GM18520 (cell line): ENCODE measurements at regions not wholly inside any gene's neighbourhood (a gene's known extent, or its start where the extent isn't known, plus 50 kb on each side); places are given as distances from the start of the nearest gene placed in this dataset.

ENCODE experiments used
- ATAC-seq: cut with Tn5 transposase; IDR thresholded peaks from one replicate; pipeline ENCODE4 v1.9.1; 2021; ENCODE audit not compliant: unreplicated experiment

DNA sequence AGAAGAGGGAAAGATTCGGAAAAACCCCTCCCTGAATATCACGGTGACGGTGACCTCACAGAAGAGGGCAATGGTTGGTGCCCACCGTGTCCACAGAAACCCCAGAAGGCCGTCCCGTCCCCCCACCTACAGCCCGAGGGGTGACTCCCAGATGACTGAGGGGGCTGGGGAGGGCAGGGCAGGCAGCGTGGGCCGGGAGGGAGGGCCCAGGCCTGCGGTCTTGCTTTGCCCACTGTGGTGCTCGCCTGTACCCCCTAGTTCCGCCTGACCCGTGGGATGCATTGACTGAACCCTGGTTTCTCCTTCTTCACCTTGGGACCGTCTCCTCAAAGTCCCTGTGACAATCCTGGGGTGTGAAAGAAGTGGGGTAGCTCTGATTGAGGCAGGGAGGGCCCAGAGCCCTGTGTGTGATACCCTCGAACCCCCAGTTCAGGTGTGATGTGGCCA is 526.7 kb downstream of the BRD1 start:
- ATAC-seq = no peak

DNA sequence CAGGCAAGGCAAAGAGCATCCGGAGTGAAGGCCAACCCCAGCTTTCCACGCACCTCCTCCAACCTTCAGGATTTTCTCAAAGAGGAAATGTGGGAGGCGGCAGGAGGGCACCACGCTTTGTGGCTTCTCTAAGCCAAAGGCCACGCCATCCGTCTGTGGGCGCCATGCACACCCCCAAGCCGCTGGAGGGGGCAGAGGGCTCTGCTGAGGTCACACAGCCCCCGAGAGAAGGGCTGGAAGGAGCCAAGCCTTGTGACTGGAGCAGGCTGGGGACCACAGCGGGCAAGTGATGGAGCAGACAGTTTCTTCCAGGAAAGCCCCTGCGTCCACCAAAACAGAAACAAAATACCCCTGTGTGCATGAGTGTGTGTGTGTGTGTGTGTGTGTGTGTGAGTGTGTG is 527.4 kb downstream of the BRD1 start:
- ATAC-seq = no peak

DNA sequence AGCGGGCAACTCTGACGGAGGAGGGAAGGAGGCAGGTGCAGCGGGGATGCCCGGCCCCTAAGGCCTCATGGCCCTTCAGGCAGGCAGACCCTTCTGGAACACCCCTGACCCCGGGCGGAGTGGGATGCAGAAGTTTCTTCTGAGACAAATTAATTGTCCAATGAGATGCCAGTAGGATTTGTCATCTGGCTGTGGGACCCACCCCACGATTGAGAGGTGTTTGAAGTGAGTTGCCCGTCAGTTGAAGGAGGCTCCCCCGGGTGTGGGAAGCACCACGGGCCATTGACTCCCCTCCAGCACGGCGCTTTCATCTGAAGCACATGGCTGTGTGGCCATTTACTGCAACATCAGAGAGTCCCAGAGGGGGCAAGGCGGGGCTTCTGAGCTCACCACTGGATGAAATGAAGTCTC is 527.8 kb downstream of the BRD1 start:
- no peak for ATAC-seq

GRCh38 chr22:49298834-49299750 is 528.6 kb downstream of the BRD1 start:
- ATAC-seq = no peak

DNA sequence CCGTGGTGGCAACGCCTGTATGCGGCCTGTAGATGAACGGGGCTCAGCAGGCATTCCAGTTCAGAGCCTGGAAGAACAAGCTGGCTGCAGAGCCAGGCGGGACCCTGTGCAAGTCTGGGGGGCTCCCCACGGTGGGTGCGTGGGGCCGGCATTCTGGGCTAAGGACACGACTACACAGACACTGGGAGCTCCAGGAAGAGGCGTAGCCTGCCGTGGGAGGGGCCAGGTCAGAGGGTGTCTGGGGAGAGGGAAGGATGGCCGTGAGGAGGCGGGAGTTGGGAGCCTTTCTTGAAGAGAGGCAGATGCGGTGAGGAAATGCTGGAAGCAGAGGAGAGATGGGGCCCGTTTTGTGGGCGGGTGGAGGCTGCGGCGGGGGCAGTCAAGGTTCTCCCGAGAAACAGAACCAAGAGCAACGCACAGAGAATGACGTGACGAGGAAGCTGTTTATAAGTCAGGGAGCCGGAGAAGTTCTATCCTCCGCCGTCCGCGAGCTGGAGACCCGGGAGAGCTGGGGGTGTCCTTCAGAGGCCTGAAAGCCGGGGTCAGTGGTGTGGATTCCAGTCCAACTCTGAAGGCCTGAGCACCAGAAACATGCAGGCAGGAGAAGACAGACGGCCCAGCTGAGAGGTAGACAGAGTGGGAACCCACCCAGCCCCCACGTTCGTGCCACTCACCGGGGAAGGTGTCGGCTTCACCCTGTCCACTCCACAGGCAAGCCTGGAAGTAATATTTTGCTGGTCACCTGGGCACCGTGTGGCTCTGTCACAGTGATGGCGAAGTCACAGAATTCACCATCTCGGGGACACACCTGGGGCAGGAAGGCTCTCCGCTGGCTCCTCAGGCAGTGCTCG is 529.6 kb downstream of the BRD1 start:
- ATAC-seq = no peak

DNA sequence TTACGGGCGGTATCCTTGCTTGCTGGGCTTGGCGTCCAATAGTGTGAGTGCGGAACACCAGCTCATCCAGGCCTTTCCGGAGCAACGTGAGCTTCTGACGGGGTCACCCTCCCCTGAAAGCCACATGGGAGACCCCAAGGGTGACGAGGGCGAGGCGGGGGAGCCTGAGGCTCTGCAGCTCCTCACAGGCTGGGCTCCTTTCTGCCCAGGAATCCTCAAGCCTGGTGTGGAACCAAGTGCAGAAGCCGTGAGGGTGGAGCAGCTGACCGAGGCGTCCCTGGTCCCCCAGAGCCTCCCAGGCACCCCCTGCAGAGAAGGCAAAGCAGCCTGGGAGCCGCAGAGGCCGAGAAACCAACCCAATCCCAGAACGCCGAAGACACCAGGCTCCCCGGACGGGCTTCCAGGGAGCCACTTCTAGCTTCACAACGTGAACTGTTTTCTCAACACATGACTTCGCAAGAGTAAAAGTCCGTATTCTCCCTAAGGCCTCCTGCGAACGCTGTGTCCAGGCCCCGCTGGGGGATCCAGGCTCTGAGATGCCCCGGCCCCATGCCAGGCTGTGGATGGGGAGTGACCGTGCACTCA is 530.3 kb downstream of the BRD1 start:
- ATAC-seq = no peak

DNA sequence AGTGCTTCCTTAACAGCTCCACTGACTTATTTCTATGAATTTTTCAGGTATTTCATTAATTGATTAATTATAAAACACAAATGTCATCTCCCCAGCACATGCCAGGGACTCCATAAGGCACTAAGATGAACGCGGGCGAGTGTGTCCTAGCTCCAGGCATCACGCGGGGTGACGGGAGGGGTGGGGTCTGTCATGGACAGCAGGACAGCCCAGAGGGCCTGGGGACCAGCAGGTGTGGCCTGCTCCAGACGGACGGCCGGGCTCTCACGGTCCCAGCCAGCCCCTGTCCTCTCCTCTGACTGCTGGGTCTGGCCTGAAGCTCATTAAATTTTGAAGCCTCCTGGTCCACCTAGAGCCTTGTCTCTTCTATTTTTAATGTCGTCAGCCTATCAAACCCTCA is 531.1 kb downstream of the BRD1 start:
- ATAC-seq = no peak

DNA sequence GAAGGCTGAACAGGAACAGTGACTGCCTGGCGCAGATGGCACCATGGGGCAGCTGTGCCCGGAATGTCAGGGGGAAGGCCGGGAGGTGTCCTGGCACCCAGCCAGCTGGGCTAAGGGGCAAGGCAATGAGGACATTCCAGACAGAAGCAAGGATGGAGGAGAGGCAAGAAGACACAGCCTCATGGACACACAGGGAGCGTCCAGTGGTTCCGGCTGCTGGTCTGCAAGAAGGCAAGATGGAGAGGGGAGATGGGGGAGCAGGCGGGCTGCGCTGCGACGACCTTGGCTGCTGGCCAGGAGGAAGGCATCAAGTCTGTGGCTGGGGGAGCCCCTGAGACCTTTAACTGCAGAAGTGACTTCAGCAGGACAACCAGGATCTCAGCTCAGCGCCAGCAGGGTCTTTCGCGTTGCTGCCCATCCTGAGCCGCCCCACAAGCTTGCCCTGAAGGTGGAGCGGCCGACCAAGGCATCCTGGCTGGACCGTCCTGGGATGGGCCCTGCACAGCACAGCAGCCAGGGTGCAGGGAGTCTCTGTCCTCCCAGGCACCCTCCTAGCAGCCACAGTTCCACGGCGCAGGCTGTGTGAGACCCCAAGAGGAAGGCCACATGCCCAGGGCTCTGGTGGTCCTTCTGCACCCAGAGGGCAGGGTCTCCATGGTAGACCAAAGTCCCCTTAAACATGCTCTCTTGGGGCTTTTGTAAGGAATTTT is 531.7 kb downstream of the BRD1 start:
- no peak for ATAC-seq

GRCh38 chr22:49295465-49295743 is 532.3 kb downstream of the BRD1 start:
- no peak for ATAC-seq

- no peak for ATAC-seq
These were observed 532.8 kb downstream of the BRD1 start for GRCh38 chr22:49294656-49295464.

DNA sequence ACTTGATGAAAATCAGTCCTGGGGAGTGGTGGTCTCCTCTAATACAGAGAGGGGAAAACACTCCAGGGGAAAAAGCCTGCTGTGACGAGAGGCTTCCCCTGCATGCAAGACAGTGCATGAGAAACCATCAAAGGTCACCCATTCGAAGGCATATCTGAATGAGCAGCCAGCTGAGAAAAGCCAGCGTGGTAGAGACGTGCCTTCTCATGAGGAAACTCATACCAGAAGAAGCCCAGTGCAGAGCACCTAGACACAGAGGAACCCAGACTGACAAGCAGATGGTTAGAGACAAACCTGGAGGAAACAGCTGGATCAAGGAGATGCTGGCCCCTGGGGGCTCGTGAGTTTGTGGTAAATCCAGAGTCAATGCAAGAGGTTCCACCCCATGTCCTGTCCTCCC is 534.8 kb downstream of the BRD1 start:
- no peak for ATAC-seq

DNA sequence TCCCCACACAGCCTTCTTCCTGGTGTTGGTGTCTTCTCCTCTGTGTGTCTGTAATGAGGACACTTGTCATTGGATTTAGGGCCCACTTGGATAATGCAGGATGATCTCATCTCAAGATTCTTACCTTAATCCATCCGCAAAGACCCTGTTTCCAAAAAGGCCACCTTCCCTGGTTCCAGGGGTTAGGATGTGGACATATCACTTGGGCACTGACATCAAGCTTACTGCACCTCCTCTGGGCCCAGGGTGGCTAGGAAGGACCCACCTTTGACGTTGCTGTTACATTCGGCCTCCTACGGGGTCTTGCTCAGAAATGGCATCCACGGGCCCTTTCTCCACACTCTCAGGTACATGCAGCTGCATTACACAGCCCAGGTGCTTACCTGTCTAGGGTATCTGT is 535.9 kb downstream of the BRD1 start:
- ATAC-seq = no peak

- no peak for ATAC-seq
These were observed 536.5 kb downstream of the BRD1 start for GRCh38 chr22:49291169-49291568.

DNA sequence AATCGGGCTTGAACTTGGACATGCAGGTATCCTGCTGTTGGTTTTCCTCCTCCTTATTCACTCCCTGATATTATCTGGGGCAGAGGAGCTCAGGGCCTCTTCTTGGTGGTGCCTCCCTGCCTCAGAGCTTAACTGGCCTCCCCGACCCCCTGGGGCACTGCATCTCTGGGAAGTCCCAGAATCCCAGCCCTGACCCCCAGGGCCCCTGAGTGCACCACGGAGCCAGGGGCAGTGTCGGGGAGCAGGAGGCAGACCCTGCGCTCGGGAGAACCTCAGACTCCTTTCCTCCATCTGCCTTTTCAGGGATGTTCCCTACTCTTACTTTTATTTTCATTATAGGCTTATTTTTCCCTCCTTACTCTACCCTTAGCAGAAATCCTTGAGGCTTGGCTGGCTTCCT is 537.0 kb downstream of the BRD1 start:
- ATAC-seq = no peak

GRCh38 chr22:49289822-49290679 is 537.6 kb downstream of the BRD1 start:
- ATAC-seq = no peak

GRCh38 chr22:49286181-49286760 is 541.4 kb downstream of the BRD1 start:
- ATAC-seq = no peak

GRCh38 chr22:49284931-49285330 is 542.7 kb downstream of the BRD1 start:
- no peak for ATAC-seq

DNA sequence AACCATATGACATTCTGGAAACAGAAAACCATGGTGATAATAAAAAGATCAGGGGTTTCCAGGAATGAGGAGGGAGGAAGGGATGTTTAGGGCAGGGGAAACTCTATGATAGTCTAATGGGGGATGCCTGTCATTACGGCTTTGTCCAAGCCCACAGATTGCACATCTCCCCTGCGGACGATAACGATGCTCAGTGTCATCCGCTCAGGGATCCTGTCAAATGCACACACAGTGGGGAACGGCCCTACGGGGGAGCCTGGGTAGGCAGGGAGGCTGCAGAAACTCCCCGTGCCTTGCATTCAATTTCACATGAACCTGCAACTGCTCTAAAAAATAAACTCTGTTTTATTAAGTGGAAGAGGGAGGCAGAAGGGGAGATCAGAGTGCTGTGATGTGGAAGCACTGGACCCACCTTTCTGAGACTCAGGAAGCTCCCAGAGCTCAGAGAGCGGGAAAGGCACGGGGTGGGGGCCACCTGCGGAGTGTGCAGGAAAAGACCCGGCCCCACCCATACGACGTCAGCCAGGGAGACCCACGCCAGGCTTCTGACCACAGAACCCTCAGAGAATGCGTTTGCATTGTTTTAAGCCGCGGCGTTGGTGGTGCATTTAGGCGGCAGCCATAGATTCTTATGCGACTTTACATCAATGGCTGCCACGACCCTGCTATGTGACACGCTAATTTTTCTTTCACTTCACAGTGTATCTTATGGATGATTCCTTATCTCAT is 543.5 kb downstream of the BRD1 start:
- no peak for ATAC-seq
